ENCODE measurements at regions not wholly inside any gene's neighbourhood (a gene's known extent, or its start where the extent isn't known, plus 50 kb on each side); places are given as distances from the start of the nearest gene placed in this dataset.

- no peak for DNase-seq
- Mint-ChIP-seq H3K27me3 (no peaks in the 10 kb centered on the region), H3K4me3 (no peak overlapping the region), H3K36me3 (ENCODE audit: low read depth) (no peaks in the 10 kb centered on the region), H3K4me1 (no peaks in the 10 kb centered on the region), H3K27ac (no peak overlapping the region), H3K9me3 (no peaks in the 10 kb centered on the region)
- POLR2A ChIA-PET: no interaction called here
- CTCF ChIA-PET: no interaction called here
Observed at GRCh38 chr2:187838690-187839089, 284.5 kb upstream of the TFPI start.

- Mint-ChIP-seq H3K27ac (no peak overlapping the region), H3K4me3 (no peak overlapping the region), H3K36me3 (ENCODE audit: low read depth) (no peaks in the 10 kb centered on the region), H3K27me3 (no peaks in the 10 kb centered on the region), H3K4me1 (no peaks in the 10 kb centered on the region), H3K9me3 (no peaks in the 10 kb centered on the region)
- DNase-seq: no peak
- CTCF ChIA-PET: no interaction called here
- POLR2A ChIA-PET: interaction anchor here (0.5 kb wide), 1 partner anchor 129 kb away, joined by 3 read pairs; no protein-coding TSS in a partner anchor
Observed at GRCh38 chr2:187842315-187842714, 288.1 kb upstream of the TFPI start.

GRCh38 chr2:187842978-187843847, 289.0 kb upstream of the TFPI start:
- no peaks in the 10 kb centered on the region for H3K27me3 Mint-ChIP-seq
- H3K4me1 Mint-ChIP-seq: no peaks in the 10 kb centered on the region
- H3K36me3 Mint-ChIP-seq (ENCODE audit: low read depth): no peaks in the 10 kb centered on the region
- CTCF ChIA-PET: interaction anchor here (1.1 kb wide), 1 partner anchor 262 kb away, joined by 3 read pairs; no protein-coding TSS in a partner anchor
- peak; percentile 7 for DNase-seq
- no peak overlapping the region for H3K4me3 Mint-ChIP-seq
- POLR2A ChIA-PET: no interaction called here
- H3K27ac Mint-ChIP-seq: no peak overlapping the region
- H3K9me3 Mint-ChIP-seq: no peaks in the 10 kb centered on the region

- no peak overlapping the region for H3K4me3 Mint-ChIP-seq
- H3K9me3 Mint-ChIP-seq: no peaks in the 10 kb centered on the region
- CTCF ChIA-PET: no interaction called here
- no peak for DNase-seq
- H3K27me3 Mint-ChIP-seq: no peaks in the 10 kb centered on the region
- no peaks in the 10 kb centered on the region for H3K36me3 Mint-ChIP-seq (ENCODE audit: low read depth)
- POLR2A ChIA-PET: no interaction called here
- no peaks in the 10 kb centered on the region for H3K4me1 Mint-ChIP-seq
- no peak overlapping the region for H3K27ac Mint-ChIP-seq
Observed at GRCh38 chr2:187847245-187848208, 293.3 kb upstream of the TFPI start.

- CTCF ChIA-PET: no interaction called here
- POLR2A ChIA-PET: no interaction called here
- no peak for DNase-seq
- no peaks in the 10 kb centered on the region for H3K9me3 Mint-ChIP-seq
- no peaks in the 10 kb centered on the region for H3K36me3 Mint-ChIP-seq (ENCODE audit: low read depth)
- no peaks in the 10 kb centered on the region for H3K27me3 Mint-ChIP-seq
- H3K27ac Mint-ChIP-seq: no peak overlapping the region
- no peak overlapping the region for H3K4me3 Mint-ChIP-seq
- no peaks in the 10 kb centered on the region for H3K4me1 Mint-ChIP-seq
Observed at GRCh38 chr2:187851955-187852561, 297.8 kb upstream of the TFPI start.

- Mint-ChIP-seq H3K27ac (no peak overlapping the region), H3K36me3 (ENCODE audit: low read depth) (no peaks in the 10 kb centered on the region), H3K27me3 (no peaks in the 10 kb centered on the region), H3K4me1 (no peaks in the 10 kb centered on the region), H3K9me3 (no peaks in the 10 kb centered on the region), H3K4me3 (no peak overlapping the region)
- ChIA-PET CTCF (no interaction called here), POLR2A (no interaction called here)
- DNase-seq: no peak
Observed at GRCh38 chr2:187853381-187853791, 299.2 kb upstream of the TFPI start.

GRCh38 chr2:187854801-187855200, 300.6 kb upstream of the TFPI start:
- Mint-ChIP-seq H3K9me3 (no peaks in the 10 kb centered on the region), H3K4me1 (no peaks in the 10 kb centered on the region), H3K27me3 (no peaks in the 10 kb centered on the region), H3K36me3 (ENCODE audit: low read depth) (no peaks in the 10 kb centered on the region), H3K27ac (no peak overlapping the region), H3K4me3 (no peak overlapping the region)
- DNase-seq: no peak
- POLR2A ChIA-PET: no interaction called here
- CTCF ChIA-PET: no interaction called here

- no peak overlapping the region for H3K27ac Mint-ChIP-seq
Observed at GRCh38 chr2:187855689-187856088, 301.5 kb upstream of the TFPI start.

GRCh38 chr2:187857826-187858225, 303.6 kb upstream of the TFPI start:
- no peaks in the 10 kb centered on the region for H3K9me3 Mint-ChIP-seq
- H3K27me3 Mint-ChIP-seq: no peaks in the 10 kb centered on the region
- H3K4me1 Mint-ChIP-seq: no peaks in the 10 kb centered on the region
- CTCF ChIA-PET: no interaction called here
- H3K36me3 Mint-ChIP-seq (ENCODE audit: low read depth): no peaks in the 10 kb centered on the region
- no peak overlapping the region for H3K4me3 Mint-ChIP-seq
- no peak for DNase-seq
- H3K27ac Mint-ChIP-seq: no peak overlapping the region
- POLR2A ChIA-PET: no interaction called here

More at GRCh38 chr2:187855689-187856088, 301.5 kb upstream of the TFPI start:
- H3K4me1 Mint-ChIP-seq: no peaks in the 10 kb centered on the region
- H3K4me3 Mint-ChIP-seq: no peak overlapping the region
- no peaks in the 10 kb centered on the region for H3K36me3 Mint-ChIP-seq (ENCODE audit: low read depth)
- CTCF ChIA-PET: no interaction called here
- no peaks in the 10 kb centered on the region for H3K9me3 Mint-ChIP-seq
- POLR2A ChIA-PET: no interaction called here
- no peak for DNase-seq
- H3K27me3 Mint-ChIP-seq: no peaks in the 10 kb centered on the region

GRCh38 chr2:187862715-187863114, 308.5 kb upstream of the TFPI start:
- ChIA-PET POLR2A (no interaction called here), CTCF (no interaction called here)
- H3K27me3 Mint-ChIP-seq: no peaks in the 10 kb centered on the region
- no peaks in the 10 kb centered on the region for H3K36me3 Mint-ChIP-seq (ENCODE audit: low read depth)
- no peak overlapping the region for H3K27ac Mint-ChIP-seq
- H3K9me3 Mint-ChIP-seq: no peaks in the 10 kb centered on the region
- no peak overlapping the region for H3K4me3 Mint-ChIP-seq
- no peaks in the 10 kb centered on the region for H3K4me1 Mint-ChIP-seq
- DNase-seq: no peak

GRCh38 chr2:187865025-187865424, 310.8 kb upstream of the TFPI start:
- H3K4me3 Mint-ChIP-seq: no peak overlapping the region
- H3K9me3 Mint-ChIP-seq: no peaks in the 10 kb centered on the region
- H3K27ac Mint-ChIP-seq: no peak overlapping the region
- no peaks in the 10 kb centered on the region for H3K36me3 Mint-ChIP-seq (ENCODE audit: low read depth)
- H3K27me3 Mint-ChIP-seq: no peaks in the 10 kb centered on the region
- no peaks in the 10 kb centered on the region for H3K4me1 Mint-ChIP-seq
- CTCF ChIA-PET: no interaction called here
- POLR2A ChIA-PET: no interaction called here
- no peak for DNase-seq

GRCh38 chr2:187867165-187867564, 312.9 kb upstream of the TFPI start:
- Mint-ChIP-seq H3K27me3 (no peaks in the 10 kb centered on the region), H3K4me1 (no peaks in the 10 kb centered on the region), H3K27ac (no peak overlapping the region), H3K36me3 (ENCODE audit: low read depth) (no peaks in the 10 kb centered on the region), H3K4me3 (no peak overlapping the region), H3K9me3 (no peaks in the 10 kb centered on the region)
- ChIA-PET POLR2A (no interaction called here), CTCF (interaction anchor here (1.3 kb wide), 1 partner anchor 97 kb away, joined by 3 read pairs; no protein-coding TSS in a partner anchor)
- no peak for DNase-seq

- ChIA-PET CTCF (interaction anchor here (1.6 kb wide), 1 partner anchor 20 kb away, joined by 4 read pairs; no protein-coding TSS in a partner anchor), POLR2A (no interaction called here)
- H3K4me1 Mint-ChIP-seq: no peaks in the 10 kb centered on the region
- no peak overlapping the region for H3K27ac Mint-ChIP-seq
- no peaks in the 10 kb centered on the region for H3K36me3 Mint-ChIP-seq (ENCODE audit: low read depth)
- no peaks in the 10 kb centered on the region for H3K9me3 Mint-ChIP-seq
- no peaks in the 10 kb centered on the region for H3K27me3 Mint-ChIP-seq
- no peak overlapping the region for H3K4me3 Mint-ChIP-seq
- DNase-seq: no peak
Observed at GRCh38 chr2:187869195-187869594, 315.0 kb upstream of the TFPI start.
